Stimulated activated naive CD8-positive, alpha-beta T cell treated with anti-CD3 and anti-CD28 coated beads, Interleukin-15, Interleukin-2, amounts not matched to agents 100 U/mL and 50 U/mL, for 24 hours (primary cell): ENCODE measurements at regions not wholly inside any gene's neighbourhood (a gene's known extent, or its start where the extent isn't known, plus 50 kb on each side); places are given as distances from the start of the nearest gene placed in this dataset.
A peak's percentile ranks its signal among the peaks of the same experiment; 100 is the strongest.

Experiments used
- ATAC-seq: fragments of 150-1000 bp; cut with Tn5 transposase; one replicate; pipeline ENCODE4 v1.10.0; 2021
- DNase-seq: peaks from one replicate; pipeline ENCODE4 v3.0.0; 2021

- no peak for DNase-seq
- ATAC-seq: no peak
Measured at GRCh38 chr2:121096611-121097010, 188.4 kb downstream of the TFCP2L1 start.

DNA sequence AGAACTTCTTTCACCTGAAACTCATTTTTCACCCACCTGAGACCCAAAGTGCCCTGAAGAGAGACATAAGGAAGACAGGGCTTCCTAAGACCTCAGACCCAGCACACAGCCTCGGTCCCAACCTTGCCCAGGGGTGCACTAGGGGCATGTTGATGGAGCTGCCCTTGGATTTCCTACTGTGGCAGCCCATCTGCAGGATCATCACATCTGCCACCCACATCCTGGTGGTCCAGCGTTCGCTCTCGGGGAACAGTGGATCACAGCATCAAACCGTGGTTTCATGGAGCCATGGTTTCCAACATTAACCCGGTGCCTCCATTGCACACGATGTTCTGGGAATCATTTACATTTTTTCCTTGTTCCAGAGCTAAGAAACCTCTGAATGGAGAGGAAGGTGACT lies 186.4 kb downstream of the TFCP2L1 start:
- no peak for ATAC-seq
- DNase-seq: no peak

GRCh38 chr2:121099329-121100290 lies 185.4 kb downstream of the TFCP2L1 start:
- DNase-seq (no peak), ATAC-seq (no peak)

GRCh38 chr2:121101093-121101715 lies 183.8 kb downstream of the TFCP2L1 start:
- no peak for ATAC-seq
- no peak for DNase-seq

DNA sequence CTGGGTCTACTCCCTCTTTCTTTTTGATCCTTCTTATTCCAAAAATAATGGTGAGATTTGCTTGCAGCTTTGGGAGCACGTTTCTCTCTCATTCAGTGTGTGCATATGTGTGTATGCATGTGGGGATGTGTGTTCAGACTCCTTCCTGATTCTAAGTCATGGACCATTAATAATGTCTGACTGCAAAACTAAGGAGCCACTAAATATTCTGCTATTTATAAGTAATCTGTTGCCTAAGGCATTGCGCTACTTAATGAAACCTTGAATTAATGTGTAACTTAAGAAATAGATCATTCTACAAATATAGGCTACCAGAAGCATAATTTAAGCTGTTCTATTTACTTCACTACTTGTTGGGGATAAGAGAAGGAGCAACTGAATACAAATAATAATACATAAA lies 182.1 kb downstream of the TFCP2L1 start:
- ATAC-seq (no peak), DNase-seq (no peak)

- no peak for ATAC-seq
- no peak for DNase-seq
Measured at GRCh38 chr2:121103960-121104359, 181.0 kb downstream of the TFCP2L1 start.

DNA sequence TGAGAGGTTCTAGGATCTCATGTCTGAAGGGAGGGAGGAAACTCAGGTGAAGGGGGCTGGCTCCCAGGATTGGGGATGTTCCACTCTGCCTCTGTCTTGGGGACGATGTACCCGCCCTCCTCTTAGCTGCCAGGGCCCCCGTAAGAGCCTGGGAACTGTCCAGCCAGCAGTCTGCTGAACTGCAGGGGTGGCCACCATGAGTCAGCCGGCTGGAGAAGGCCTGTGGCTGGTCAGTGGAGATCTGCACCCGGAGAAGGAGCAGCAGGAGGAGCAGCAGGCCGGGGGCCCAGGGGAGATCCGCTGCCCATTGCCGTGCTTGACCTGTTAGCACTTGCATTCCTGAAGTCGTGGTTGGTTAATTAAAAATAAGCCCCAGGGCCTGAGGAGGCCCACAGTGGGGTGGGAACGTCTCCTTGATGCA lies 180.3 kb downstream of the TFCP2L1 start:
- ATAC-seq (no peak), DNase-seq (no peak)

DNA sequence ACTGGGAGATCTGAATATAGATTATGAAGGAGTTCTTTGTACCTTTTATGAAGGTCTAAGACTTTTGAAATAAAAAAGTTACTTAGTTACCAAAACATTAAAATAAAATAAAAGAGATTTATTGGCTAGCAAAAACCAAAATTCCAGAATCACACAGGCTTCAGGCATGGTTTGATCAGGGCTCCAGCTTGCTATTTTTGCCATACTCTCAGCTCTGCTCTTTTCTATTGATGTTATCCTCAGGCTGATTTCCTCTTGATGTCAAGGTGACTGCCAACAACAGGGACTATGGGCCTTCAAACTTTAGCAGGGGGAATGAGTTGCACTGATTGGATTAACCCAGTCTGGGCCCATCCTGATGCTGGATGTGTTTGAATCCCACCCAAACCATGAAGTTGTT lies 174.1 kb downstream of the TFCP2L1 start:
- DNase-seq: no peak
- ATAC-seq: no peak

DNA sequence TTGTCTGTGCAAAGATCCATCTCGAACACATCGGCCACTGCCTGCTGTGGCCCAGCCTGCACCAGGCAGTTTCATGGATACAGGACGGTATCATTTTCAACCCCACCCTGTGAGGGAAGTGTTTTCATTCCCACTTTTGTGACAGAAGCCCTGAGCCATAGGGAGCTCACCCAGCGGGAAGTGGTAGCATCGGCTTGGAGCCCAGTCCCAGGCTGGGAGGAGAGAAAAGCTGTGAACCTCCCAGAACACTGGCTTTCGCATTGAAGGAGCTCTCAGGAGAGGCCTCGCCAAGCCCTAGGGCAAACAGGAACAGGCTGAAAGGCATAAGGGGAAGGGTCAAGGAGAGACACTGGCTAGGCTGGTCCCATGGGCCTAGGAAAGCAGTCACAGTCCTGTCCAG lies 166.1 kb downstream of the TFCP2L1 start:
- no peak for DNase-seq
- no peak for ATAC-seq

DNA sequence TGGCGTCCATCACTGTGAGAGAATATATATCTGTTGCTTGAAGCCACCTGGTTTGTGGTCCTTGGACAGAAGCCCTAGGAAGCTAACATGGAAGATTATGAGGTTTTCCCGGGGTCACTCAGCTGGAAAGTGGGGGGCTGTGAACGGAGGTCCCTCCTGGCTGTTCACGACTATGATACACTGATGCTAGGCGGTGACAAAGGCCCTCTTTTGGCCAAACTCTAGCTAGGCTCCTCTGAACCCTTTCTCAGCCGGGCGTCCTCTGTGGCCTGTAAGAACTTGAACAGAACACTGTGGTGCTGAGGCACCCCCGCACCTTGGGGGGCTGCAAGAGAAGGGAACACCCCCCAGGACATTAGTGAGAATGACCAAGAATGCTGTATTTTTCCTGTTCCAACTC lies 164.6 kb downstream of the TFCP2L1 start:
- ATAC-seq (no peak), DNase-seq (no peak)

DNA sequence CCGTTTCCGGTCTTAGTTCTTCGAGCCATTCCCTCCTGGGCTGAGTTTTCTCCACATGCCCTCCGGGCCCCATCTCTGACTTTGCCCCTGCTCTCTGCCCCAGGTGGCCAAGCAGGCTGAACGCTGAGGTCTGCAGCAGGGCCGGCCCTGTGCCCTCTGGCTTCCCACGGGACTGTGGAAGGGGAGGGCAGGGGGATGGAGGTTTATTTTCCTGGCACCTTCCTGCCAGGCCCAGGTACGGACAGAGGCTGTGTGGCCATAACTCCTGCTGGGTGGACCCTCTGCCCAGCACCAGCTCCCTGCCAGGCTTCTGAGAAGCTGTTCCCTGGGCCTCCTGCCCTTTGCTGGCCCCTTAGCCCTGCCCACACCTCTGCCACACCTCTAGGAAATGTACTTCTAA lies 164.0 kb downstream of the TFCP2L1 start:
- DNase-seq (no peak), ATAC-seq (no peak)

DNA sequence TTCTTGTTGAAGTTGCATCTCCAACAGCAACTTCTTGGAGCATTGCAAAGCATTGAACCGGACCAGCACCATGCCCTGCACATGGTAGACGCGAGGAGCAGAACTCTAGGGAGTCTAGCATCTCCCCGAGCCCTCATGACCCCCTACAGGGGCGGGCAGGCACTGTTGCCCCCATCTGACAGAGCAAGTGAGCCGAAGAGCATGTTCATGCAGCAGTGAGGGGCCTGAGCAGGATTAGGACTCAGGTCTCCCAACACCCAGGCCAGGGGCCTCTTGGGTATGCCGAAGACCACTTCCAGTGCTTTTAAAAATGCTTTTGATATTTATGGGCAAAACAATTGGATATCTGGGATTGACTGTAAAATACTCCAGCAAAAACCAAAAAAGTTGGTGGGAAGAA lies 163.3 kb downstream of the TFCP2L1 start:
- DNase-seq (no peak), ATAC-seq (no peak)

DNA sequence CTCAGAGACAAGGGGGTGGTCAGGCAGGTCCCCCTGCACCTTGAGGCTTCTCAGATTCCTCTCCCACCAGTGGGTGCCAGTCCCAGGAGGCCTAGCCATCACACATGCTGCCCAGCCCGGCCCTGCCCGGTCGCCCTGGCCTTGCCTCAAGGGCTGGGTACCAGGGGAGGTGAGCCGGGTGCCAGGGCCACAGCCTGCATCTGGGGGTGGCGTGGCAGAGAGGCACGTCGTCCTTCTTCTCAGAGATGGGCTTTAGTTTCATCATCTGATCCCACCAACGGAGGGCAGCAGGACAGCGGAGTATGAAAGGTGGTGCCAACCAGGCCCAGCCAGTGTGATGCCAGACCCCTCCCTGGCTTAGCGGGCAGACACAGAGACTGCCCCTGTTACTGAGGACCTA lies 161.7 kb downstream of the TFCP2L1 start:
- DNase-seq (no peak), ATAC-seq (no peak)

DNA sequence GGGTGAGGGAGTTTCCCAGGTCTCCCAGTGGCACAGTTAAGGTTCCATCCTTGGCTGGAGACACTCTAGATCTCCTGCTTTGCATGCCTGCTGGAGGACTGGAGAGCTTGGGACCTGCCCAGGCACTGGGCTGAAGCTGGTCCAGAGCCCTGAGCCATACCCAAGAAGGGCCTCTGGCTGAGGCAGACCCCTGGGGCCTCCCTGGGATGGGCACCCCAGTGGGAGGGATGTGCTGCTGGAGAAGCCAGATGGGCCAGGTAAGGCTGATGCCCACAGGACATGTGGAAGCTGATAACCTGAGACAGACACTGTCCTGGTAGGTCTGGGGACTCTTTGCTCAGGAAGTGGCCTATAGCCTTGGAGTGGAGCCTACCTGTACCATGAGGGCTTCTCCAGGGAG lies 160.7 kb downstream of the TFCP2L1 start:
- DNase-seq (no peak), ATAC-seq (no peak)

DNA sequence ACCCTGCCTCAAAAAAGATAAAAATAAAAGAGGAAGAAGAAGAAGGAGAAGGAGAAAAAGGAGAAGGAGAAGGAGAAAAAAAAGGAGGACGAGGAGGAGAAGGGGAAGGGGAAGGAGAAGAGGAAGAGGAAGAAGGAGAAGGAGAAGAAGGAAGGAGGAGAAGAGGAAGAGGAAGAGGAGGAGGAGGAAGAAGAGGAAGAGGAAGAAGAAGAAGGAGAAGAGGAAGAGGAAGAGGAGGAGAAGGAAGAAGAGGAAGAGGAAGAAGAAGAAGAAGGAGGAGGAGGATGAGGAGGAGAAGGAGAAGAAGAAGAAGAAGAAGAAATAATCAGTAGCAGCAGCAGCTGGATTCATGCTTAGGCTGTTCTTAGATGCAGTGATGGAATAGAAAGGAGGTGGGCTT lies 159.7 kb downstream of the TFCP2L1 start:
- ATAC-seq (no peak), DNase-seq (no peak)

DNA sequence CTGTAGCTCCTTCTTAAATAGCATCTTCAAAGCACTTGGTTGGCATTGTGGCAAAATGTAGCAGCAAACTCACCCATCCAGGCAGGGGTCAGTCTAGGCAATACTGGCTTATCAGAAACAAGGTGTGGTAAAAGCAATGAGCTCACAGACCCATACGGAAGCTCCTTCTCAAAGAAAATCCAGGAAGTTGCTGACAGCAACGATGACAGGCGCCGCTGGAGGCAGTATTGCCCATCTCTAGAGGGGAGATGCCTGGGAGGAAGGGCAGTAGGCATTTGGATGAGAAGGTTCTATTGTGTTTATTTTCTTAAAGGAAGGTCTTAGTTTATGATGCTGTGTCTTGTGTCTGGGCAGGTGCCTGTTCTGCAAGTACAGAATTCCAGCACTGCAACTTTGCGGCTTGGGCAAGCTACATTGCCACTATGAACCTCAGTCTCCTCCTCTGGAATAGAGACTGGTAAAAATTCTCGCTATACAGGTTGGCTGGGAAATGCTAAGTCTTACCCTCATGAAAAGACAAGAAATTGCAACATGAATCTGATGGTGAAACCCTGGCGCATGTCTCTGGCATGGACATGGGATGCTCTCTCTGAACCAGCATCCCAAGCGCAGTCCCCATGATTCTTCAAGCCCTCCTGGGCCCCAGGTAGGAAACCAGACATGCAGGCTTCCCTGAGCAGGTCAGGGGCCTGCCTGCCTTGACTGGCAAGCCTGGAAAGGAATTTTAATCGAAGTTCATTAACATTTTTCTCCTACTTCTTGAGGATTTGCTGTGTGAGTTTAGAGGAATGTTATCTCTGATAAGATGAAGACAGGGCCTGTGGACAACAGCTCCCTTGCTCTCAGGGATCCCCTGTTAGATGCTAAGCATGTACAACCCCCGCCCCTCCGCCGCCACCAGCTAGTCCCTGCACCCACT lies 156.0 kb downstream of the TFCP2L1 start:
- ATAC-seq (no peak), DNase-seq (peak; percentile 25)

DNA sequence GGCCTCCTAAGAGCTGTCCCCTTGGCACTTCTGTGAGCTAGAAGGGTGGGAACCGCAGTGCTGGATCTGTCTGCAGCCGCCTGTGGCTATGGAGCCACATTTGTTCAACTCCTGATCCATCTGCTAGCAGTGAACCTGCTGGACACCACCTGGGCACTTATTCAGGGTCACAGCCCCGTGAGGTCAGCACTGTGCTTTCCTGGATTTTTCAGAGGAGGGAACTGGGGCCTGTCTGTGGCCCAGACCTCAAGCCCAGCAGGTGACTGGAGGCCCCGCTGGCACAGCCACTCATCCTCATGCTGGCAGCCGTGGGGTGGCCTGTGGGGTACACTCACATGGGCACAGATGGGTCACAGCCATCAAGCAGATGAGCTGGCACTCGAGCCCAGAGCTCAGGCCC lies 155.3 kb downstream of the TFCP2L1 start:
- DNase-seq (no peak), ATAC-seq (no peak)

DNA sequence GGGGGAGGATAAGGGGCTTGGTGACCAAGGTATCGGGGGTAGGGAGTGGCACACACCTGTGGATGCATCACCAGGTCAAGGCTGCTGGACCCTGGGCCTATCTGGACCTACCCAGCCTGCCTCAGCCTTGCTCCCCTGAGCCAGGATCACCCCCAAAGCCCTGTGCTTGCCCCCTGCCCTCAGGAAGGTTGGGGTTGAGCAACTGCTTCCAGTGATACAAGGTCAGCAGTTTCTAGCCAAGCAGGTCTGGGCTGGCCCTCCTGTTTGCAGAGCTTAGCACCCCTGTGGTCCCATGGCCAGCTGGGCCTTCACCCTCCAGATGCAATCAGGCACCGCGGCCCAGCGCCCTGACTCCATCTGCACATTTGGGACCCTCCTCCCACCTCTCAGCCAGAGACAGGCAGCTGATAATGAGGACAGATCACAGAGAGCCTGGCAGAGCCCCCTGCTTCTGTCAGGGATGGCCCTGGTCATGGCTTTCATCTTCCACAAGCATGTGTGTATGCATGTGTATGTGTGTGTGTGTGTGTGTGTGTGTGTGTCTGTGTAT lies 154.6 kb downstream of the TFCP2L1 start:
- ATAC-seq (no peak), DNase-seq (no peak)

DNA sequence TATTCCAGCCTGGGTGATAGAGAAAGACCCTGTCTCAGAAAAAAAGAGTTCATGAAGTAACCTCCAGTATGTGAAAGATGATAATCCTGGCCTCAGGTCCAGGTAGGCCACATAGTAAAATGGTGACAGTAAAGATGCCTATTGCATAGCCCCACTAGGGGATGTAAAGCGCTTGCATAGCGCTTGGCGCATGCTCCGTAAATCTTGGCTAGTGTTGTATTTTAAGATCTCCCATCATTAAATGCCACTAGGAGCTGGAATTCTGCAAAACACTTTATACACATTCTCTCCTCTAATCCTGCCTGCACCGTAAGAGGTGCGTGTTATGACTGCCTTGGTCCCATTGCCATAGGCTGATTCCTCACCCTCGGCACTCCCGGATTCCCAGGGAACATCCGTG lies 153.6 kb downstream of the TFCP2L1 start:
- DNase-seq (no peak), ATAC-seq (no peak)

DNA sequence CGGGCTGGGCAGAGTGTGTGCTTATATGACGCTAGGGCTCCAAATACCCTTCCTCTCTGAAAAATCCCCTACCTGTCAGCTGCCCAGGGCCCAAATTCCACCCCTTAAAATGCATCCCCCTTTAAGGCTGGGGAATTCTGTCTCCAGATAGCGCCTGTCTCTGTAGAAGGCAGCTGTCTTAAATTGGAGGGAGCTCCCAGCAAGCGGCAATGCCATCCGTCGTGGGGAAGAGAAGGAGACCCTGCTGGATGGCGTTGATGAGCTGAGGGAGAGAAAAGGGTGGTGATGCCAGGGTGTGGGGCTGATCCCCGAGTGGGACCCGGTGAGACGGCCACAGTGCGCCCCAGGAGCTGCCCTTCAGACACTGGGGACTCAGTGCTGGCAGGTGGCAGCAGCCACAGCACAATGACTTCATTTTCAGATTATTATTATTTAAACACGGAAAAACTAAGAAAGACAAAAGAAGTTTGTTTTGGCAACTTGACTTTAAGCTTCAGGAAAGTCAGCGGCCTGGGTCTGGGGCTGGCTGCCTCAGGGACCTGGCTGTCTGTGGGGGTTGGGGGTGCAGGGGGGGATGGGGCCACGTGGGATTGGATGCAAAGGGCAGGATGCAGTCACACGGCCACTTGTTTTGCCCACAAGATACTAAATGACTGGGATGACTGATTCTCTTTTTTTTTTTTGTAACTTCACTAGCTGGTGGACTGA lies 152.8 kb downstream of the TFCP2L1 start:
- DNase-seq (no peak), ATAC-seq (no peak)

DNA sequence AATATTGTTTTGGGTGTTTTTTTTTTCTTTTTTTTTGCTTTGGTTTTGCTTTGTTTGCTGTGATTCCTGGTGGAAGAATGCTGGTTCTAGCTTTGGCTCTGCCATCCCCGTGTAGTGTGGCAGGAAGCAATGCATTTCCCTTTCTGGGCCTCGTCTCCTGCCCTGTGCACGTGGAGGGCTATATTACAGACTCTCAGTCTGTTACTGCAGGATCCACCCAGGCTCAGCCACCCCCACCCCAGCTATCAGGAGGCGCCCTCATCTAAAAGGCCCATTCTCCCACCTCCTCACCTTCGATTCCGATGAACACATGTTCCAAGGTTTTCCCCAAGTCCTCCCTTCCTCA lies 152.3 kb downstream of the TFCP2L1 start:
- ATAC-seq: no peak
- DNase-seq: no peak
